ENCODE measurements at regions not wholly inside any gene's neighbourhood (a gene's known extent, or its start where the extent isn't known, plus 50 kb on each side); places are given as distances from the start of the nearest gene placed in this dataset.

GRCh38 chr1:181308098-181308497 lies 175.2 kb upstream of the CACNA1E start:
- Histone ChIP-seq H3K4me1 (no peaks in the 10 kb centered on the region), H3K9me3 (no peaks in the 10 kb centered on the region), H3K4me3 (no peak overlapping the region), H3K27me3 (no peaks in the 10 kb centered on the region), H3K27ac (no peak overlapping the region), H3K36me3 (no peaks in the 10 kb centered on the region)
- TF ChIP-seq POLR2A (IDR thresholded peaks at IDR 0.05) (no peak), CTCF (IDR thresholded peaks at IDR 0.05) (no peak)
- intact Hi-C loops (cut with DNase I; ENCODE audit: low total_unique reads), result no loop called here
- DNase-seq, result no peak

GRCh38 chr1:181310560-181310959 lies 172.8 kb upstream of the CACNA1E start:
- peaks cover 0 to 3% of the 10 kb centered on the region in 2 donors for H3K27me3 ChIP-seq
- DNase-seq, result no peak
- no peaks in the 10 kb centered on the region for H3K36me3 ChIP-seq
- no peak overlapping the region for H3K4me3 ChIP-seq
- no peak for TF ChIP-seq POLR2A (IDR thresholded peaks at IDR 0.05)
- TF ChIP-seq CTCF (IDR thresholded peaks at IDR 0.05), result no peak
- no peaks in the 10 kb centered on the region for H3K4me1 ChIP-seq
- H3K27ac ChIP-seq, result no peak overlapping the region
- intact Hi-C loops (cut with DNase I; ENCODE audit: low total_unique reads), result no loop called here
- H3K9me3 ChIP-seq, result no peaks in the 10 kb centered on the region

- Histone ChIP-seq H3K27me3 (peaks cover 0 to 22% of the 10 kb centered on the region in 2 donors), H3K36me3 (no peaks in the 10 kb centered on the region), H3K4me1 (no peaks in the 10 kb centered on the region), H3K4me3 (no peak overlapping the region), H3K27ac (no peak overlapping the region), H3K9me3 (no peaks in the 10 kb centered on the region)
- no peak for TF ChIP-seq CTCF (IDR thresholded peaks at IDR 0.05)
- TF ChIP-seq POLR2A (IDR thresholded peaks at IDR 0.05), result no peak
- intact Hi-C loops (cut with DNase I; ENCODE audit: low total_unique reads), result no loop called here
- DNase-seq, result no peak
Measured at GRCh38 chr1:181312946-181313345, 170.4 kb upstream of the CACNA1E start.

- Histone ChIP-seq H3K4me1 (no peaks in the 10 kb centered on the region), H3K27ac (no peak overlapping the region), H3K27me3 (peaks cover 0 to 22% of the 10 kb centered on the region in 2 donors), H3K9me3 (no peaks in the 10 kb centered on the region), H3K36me3 (no peaks in the 10 kb centered on the region), H3K4me3 (no peak overlapping the region)
- no peak for TF ChIP-seq POLR2A (IDR thresholded peaks at IDR 0.05)
- TF ChIP-seq CTCF (IDR thresholded peaks at IDR 0.05), result no peak
- no peak for DNase-seq
- intact Hi-C loops (cut with DNase I; ENCODE audit: low total_unique reads), result no loop called here
Measured at GRCh38 chr1:181313466-181313865, 169.9 kb upstream of the CACNA1E start.

- Histone ChIP-seq H3K9me3 (no peaks in the 10 kb centered on the region), H3K36me3 (no peaks in the 10 kb centered on the region), H3K27ac (no peak overlapping the region), H3K4me1 (no peaks in the 10 kb centered on the region), H3K4me3 (no peak overlapping the region), H3K27me3 (peaks cover 0 to 22% of the 10 kb centered on the region in 2 donors)
- intact Hi-C loops (cut with DNase I; ENCODE audit: low total_unique reads), result no loop called here
- DNase-seq, result no peak
- TF ChIP-seq CTCF (IDR thresholded peaks at IDR 0.05) (no peak), POLR2A (IDR thresholded peaks at IDR 0.05) (no peak)
Measured at GRCh38 chr1:181314010-181314409, 169.3 kb upstream of the CACNA1E start.
